HG02678 (cell line): ENCODE measurements at regions not wholly inside any gene's neighbourhood (a gene's known extent, or its start where the extent isn't known, plus 50 kb on each side); places are given as distances from the start of the nearest gene placed in this dataset.

Source experiments
- ATAC-seq: cut with Tn5 transposase; IDR thresholded peaks from one replicate; pipeline ENCODE4 v1.9.1; 2021; ENCODE audit warnings: mild to moderate bottlenecking, moderate library complexity; ENCODE audit not compliant: unreplicated experiment

DNA sequence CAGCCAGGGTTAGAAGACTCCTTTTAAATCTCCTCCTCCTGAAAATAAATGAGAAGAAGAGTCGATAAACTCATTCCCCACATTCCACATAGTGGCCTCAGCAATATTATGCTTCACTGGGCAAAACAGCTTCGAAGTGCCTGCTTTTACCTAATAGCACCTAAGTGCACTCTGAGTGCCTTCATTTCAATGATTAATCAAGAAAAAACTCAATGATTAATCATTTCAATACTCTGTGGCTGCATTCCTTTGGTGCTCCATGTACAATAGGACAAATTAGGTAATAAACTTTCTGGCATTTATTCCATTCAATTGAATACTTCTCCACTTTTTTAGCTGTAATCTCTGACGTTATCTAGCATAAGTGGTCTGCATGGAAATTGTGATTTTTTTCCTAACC, 174.6 kb downstream of the CCDC71L start:
- no peak for ATAC-seq

- ATAC-seq: no peak
These were observed 175.0 kb downstream of the CCDC71L start for GRCh38 chr7:106485919-106486318.

GRCh38 chr7:106485031-106485551, 175.9 kb downstream of the CCDC71L start:
- no peak for ATAC-seq

DNA sequence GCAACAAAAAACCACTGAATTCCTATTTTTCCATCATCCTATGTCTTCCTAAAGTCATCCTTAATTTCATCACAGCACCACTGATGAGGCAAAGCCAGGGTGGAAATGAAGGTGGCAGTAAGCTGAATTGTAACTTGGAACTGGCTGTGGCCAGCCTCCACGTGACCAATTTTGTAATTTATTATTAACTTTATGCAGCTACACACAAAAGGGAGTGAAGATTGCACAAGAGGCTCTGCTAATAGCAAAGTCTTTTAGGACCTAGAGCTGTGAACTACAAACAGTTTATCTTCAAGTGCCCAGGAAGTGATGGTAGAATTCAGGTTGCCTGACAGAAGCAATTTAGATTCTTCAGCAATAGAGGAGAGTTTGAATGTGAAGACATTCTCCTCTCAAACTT, 176.4 kb downstream of the CCDC71L start:
- ATAC-seq: no peak

- no peak for ATAC-seq
These were observed 178.9 kb downstream of the CCDC71L start for GRCh38 chr7:106482091-106482490.

DNA sequence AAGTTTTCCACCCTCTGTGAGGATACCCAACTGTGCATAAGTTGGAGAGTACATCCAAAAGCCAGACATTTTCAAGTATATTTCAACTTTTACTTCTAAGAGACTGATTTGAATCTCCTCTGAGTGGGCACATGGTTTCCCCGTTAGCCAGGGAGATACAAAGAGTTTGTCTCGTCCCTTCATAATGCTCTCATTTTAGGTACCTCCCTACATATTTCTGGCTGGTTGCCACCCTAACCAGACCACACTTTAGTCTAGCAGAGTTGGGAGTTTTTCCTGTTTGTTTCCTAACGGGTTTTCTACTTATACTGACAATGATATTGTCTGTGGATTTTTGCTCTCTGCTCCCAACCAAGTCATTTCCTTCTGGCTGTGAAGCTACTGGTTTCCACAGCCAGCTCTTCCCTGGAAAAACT, 180.3 kb downstream of the CCDC71L start:
- ATAC-seq: no peak

- ATAC-seq: peak; percentile 82
These were observed 180.8 kb downstream of the CCDC71L start for GRCh38 chr7:106480161-106480579.

DNA sequence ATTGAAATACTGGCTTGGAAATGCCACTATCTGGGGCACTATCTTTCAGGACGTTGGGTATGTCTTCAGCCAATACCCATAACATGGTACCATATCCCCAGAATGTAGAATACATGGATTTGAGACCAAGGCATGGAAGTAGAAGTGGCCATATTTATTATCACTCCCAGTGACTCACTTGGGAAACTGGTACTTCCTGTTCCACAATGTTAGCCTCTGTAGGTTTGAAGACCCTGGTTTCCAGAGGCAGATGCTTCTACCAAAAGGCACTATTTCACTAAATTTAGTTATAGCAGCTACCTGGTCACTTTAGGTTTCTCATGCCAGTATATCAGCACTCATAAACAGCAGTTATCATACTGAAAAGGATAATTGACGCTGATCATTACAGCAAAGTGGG, 184.2 kb downstream of the CCDC71L start:
- ATAC-seq: no peak

DNA sequence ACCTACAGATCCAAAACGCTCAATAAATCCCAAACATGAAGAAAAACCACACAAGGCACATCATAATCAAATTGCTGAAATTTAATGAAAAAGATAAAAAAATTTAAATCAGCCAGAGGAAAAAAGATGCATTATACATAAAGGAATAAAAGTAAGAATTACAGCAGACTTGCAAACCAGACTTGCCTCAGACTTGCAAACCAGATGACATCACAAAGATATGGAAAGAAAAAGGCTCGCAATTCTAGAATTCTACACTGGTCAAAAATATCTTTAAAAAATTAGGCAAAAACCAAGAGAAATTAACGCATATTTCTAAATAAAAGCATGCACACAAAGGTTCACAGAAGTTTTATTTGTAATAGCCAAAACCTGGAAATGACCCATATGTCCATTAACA, 188.0 kb upstream of the NAMPT start:
- ATAC-seq: no peak

DNA sequence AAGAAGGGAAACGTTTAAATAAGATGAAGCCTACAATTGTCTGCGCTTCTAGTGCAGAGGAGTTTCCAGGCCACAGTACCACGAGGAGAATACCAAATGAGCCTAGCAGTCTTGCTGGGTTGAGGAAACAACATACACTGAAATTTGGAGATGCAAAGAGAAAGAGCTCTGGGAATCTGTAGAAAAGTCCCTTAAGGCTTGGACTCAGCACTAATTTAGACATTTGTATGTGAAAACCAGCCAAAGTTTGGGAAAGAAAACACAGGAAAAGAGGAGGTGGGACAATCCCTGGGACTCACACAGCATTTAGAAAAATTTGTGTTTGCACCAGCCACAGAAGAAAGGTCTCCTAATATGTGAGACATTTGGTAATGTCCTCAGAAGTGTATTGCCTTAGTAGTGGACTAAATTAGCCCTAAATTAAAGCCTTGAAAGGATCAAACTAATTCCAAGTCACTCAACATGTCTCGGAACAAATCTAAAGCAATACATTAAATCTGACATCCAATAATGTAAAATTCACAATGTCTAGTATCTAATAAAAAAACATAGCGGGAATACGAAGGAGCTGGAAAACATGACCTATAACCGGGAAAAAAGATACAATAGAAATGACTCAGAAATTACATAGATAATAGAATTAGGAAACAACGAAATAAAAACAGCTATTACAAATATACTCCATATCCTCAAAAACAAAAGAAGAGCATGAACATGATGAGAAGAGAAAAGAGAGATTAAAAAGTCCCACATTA, 187.1 kb upstream of the NAMPT start:
- ATAC-seq: no peak

- no peak for ATAC-seq
These were observed 186.2 kb upstream of the NAMPT start for GRCh38 chr7:106471021-106471420.

GRCh38 chr7:106466867-106467266, 182.1 kb upstream of the NAMPT start:
- no peak for ATAC-seq

GRCh38 chr7:106465704-106466468, 181.1 kb upstream of the NAMPT start:
- ATAC-seq: no peak

GRCh38 chr7:106464651-106465050, 179.9 kb upstream of the NAMPT start:
- ATAC-seq: peak; percentile 49

DNA sequence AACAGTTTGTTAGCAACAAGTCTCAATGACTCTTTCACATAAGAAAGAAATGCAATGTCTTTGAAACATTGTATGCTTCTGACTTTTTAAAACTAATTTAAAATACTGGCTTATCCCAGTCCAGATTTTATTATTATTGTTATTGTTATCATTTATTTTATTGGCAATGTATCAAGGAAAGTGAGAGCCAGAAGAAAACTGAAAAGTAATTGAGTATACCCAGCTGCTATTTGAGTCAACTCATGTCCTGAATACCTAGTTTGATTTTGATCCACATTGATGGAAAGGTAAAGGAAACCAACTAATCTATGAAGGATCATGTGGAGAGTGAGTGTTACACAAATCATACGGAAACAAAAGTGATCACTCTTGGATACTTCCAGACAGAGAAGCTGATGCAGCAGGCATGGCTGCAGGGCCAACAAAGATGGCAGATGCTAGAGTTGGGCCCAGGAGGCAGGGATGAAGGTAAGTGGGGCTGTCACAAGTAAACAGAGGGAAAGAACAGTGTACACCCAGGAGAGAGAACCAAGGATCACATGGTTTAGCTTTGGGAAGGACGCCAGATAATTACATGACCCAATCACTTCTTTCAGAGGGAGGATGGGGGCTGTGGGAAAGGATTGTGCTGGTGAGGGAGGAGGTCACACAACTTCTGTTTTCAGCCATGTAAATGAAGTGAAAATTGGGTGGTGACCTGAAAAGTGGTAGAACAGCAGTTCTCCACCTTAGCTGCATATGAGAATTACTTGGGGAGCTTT, 179.2 kb upstream of the NAMPT start:
- ATAC-seq: peak; percentile 20

DNA sequence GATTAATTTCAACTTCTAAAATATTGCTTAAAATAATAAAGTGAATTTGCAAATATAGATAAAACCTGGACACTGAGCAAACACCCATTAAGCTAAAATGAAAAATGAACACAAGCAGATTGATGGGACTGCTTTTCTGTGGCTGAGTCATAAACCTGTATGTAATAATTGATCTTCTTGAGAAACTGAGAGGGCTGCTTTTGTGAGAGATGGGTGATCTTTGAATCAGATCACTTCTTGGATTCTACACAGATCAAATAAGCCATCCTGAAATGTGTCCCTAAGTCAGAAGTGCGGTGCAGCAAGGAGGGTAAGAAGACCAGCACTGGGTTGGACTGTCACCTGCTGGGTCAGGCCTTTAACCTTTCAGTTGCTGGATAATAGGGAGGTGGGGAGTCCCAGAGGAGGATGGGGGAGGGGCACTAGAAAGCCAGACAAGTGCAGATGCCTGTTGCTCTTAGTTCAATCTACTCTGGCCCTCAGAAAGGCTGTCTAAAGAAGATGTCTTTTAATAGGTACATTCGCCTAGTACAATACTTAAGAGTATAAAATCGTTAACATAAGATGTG, 178.2 kb upstream of the NAMPT start:
- no peak for ATAC-seq

DNA sequence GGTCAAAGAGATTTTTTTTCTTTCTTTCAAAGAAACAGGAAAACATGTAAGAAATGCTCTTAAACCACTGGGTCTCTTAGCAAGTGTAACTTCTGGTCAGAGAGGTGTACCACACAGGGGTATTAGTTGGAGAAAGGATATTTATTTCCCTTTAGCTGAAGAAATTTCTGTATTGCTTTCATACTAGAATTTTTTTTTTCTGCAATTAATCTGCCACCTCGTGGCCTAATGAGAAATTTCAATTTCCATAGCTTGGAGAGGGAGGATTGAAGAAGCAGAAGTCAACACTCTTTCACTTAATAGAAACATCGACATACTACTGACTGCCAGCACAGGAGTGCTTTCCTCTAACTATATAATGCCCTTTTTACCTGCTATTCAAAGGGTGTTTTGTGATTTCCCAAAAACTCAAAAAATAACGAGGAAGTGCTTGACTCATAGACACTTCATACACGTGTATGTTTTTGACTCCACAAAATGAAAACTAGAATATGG, 177.6 kb upstream of the NAMPT start:
- no peak for ATAC-seq

GRCh38 chr7:106460792-106461254, 176.0 kb upstream of the NAMPT start:
- ATAC-seq: no peak

DNA sequence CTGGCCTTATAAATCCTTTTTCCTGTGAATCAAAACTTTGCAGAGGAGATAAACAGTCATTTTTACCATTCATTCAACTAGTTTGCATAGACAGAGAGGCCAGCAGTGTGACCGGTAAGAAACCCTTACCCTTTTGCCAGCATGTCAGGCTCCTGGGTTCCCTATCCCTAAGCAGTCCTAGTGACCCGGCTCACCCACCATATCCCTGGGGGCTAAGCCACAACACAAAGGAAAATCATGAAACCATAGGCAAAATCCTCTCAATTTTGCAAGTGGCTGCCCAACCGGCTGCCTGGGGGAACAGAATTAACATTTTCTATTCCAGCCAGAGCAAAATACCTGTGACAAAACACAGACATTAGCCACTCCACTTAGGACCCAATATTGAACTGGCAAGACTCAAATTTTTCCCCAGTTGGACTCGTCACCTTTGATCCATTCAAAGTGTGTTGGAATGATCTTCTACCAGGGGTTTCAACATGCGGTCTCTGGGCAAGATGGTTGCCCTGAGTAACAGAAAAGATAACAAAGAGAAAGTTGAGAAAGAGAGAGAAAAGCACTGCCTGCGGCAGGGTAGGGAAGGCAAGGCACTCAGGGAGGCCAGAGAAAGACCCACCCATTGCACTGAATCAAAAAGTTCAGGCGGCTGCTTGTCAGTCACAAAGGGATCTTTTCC, 174.8 kb upstream of the NAMPT start:
- ATAC-seq: no peak

DNA sequence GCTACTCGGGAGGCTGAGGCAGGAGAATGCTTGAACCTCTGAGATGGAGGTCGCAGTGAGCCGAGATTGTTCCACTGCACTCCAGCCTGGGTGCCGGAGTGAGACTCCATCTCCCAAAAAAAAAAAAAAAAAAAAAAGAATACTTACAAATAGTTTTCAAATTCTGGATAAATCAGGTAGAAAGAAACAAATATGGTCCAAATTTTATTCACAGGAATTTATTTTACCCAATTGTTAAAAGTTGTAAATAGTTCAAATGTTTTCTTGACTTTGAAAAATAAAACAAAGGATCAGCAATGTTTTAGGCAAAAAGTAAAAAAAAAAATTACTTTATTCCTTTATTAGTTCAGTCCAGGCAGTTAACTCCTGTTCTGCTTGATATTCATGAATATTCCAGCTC, 172.9 kb upstream of the NAMPT start:
- no peak for ATAC-seq
